ENCODE measurements at regions not wholly inside any gene's neighbourhood (a gene's known extent, or its start where the extent isn't known, plus 50 kb on each side); places are given as distances from the start of the nearest gene placed in this dataset.

DNA sequence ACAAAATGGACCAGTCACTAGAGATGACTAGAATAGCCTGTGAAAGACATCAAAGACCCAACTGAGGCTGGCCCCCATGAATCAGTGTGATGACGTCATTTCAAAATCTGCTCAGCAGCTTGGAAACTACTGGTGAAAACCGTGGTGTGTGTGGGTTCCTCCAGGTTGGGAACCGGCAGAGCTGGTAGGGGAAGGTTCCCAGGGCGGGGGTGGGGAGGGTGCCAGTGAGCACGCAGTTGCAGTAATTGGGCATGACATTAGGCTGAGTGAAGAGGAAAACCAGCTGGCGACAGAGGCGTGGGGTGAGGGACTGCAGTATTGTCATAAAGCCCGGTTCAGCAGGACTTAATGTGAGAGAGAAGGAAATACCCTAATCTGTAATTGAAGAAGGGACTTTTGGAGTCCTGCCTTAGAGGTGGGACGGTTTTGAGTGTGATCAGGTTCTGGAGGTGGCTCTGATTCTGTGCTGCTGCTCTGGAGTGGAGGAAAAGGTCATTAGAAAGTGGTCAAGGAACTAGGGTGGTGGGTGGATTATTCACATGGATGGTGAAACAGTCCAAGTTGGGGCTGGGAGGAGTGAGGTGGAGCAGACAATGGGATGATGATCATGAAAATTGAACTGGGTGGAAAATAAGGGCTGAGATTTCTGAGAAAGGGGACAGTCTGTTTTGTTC is 52.0 kb upstream of the MTHFD1L start:
- no peak overlapping the region for H3K4me3 ChIP-seq (ENCODE audit: low read depth, low read length)
- DNase-seq (ENCODE audit: low read depth), result peak; percentile 40
- TF ChIP-seq, protein P1, sequence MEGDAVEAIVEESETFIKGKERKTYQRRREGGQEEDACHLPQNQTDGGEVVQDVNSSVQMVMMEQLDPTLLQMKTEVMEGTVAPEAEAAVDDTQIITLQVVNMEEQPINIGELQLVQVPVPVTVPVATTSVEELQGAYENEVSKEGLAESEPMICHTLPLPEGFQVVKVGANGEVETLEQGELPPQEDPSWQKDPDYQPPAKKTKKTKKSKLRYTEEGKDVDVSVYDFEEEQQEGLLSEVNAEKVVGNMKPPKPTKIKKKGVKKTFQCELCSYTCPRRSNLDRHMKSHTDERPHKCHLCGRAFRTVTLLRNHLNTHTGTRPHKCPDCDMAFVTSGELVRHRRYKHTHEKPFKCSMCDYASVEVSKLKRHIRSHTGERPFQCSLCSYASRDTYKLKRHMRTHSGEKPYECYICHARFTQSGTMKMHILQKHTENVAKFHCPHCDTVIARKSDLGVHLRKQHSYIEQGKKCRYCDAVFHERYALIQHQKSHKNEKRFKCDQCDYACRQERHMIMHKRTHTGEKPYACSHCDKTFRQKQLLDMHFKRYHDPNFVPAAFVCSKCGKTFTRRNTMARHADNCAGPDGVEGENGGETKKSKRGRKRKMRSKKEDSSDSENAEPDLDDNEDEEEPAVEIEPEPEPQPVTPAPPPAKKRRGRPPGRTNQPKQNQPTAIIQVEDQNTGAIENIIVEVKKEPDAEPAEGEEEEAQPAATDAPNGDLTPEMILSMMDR (IDR thresholded peaks at IDR 0.05; ENCODE audit: low read depth, low read length, missing control alignments), result no peak

DNA sequence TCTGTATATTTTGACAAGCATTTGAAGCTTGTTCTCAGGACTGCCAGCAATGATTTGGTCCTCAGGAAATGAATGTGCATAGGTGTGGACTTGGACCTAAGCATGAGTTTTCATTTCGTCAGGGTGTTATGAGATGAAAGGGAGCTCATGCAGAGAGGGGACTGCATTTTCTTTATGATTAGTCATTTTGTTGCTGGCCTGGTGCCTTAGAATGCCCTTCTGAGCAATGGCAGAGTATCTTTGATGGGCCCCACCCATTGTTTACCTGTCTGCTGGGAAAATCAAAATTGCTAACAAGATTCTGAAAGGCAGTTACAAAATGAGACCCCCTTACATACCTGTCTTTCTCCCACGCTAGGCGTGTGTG is 51.5 kb upstream of the MTHFD1L start:
- H3K4me3 ChIP-seq (ENCODE audit: low read depth, low read length), result no peak overlapping the region
- peak; percentile 43 for DNase-seq (ENCODE audit: low read depth)
- TF ChIP-seq, protein P1 (IDR thresholded peaks at IDR 0.05; ENCODE audit: low read depth, low read length, missing control alignments), result no peak

Data from GM12864 (cell line).